ENCODE measurements at regions not wholly inside any gene's neighbourhood (a gene's known extent, or its start where the extent isn't known, plus 50 kb on each side); places are given as distances from the start of the nearest gene placed in this dataset.

- no peak for DNase-seq
Observed at GRCh38 chr2:22525681-22526080, 859.3 kb upstream of the KLHL29 start.

GRCh38 chr2:22530131-22530530 lies 854.8 kb upstream of the KLHL29 start:
- no peak for DNase-seq

GRCh38 chr2:22536133-22536532 lies 848.8 kb upstream of the KLHL29 start:
- no peak for DNase-seq

GRCh38 chr2:22554453-22554852 lies 830.5 kb upstream of the KLHL29 start:
- no peak for DNase-seq

GRCh38 chr2:22557406-22557805 lies 827.6 kb upstream of the KLHL29 start:
- DNase-seq, result no peak

GRCh38 chr2:22560021-22560420 lies 825.0 kb upstream of the KLHL29 start:
- DNase-seq, result no peak

- DNase-seq, result no peak
Observed at GRCh38 chr2:22579341-22579740, 805.6 kb upstream of the KLHL29 start.

GRCh38 chr2:22582107-22582506 lies 802.9 kb upstream of the KLHL29 start:
- DNase-seq, result no peak

- no peak for DNase-seq
Observed at GRCh38 chr2:22596306-22596705, 788.7 kb upstream of the KLHL29 start.

- DNase-seq, result no peak
Observed at GRCh38 chr2:22600156-22600555, 784.8 kb upstream of the KLHL29 start.

- no peak for DNase-seq
Observed at GRCh38 chr2:22600999-22601398, 784.0 kb upstream of the KLHL29 start.

- no peak for DNase-seq
Observed at GRCh38 chr2:22604136-22604535, 780.8 kb upstream of the KLHL29 start.

- no peak for DNase-seq
Observed at GRCh38 chr2:22616031-22616430, 768.9 kb upstream of the KLHL29 start.

- DNase-seq, result no peak
Observed at GRCh38 chr2:22623620-22624019, 761.4 kb upstream of the KLHL29 start.

GRCh38 chr2:22626621-22627020 lies 758.4 kb upstream of the KLHL29 start:
- DNase-seq, result no peak

- DNase-seq, result no peak
Observed at GRCh38 chr2:22628221-22628620, 756.8 kb upstream of the KLHL29 start.

GRCh38 chr2:22628906-22629305 lies 756.1 kb upstream of the KLHL29 start:
- DNase-seq, result no peak

GRCh38 chr2:22634167-22634566 lies 750.8 kb upstream of the KLHL29 start:
- no peak for DNase-seq

- DNase-seq, result no peak
Observed at GRCh38 chr2:22656426-22656825, 728.6 kb upstream of the KLHL29 start.

- no peak for DNase-seq
Observed at GRCh38 chr2:22673529-22673928, 711.5 kb upstream of the KLHL29 start.

- DNase-seq, result no peak
Observed at GRCh38 chr2:22683914-22684313, 701.1 kb upstream of the KLHL29 start.

- no peak for DNase-seq
Observed at GRCh38 chr2:22690096-22690495, 694.9 kb upstream of the KLHL29 start.

- DNase-seq, result no peak
Observed at GRCh38 chr2:22691666-22692065, 693.3 kb upstream of the KLHL29 start.

GRCh38 chr2:22692746-22693145 lies 692.2 kb upstream of the KLHL29 start:
- no peak for DNase-seq

GRCh38 chr2:22694300-22694699 lies 690.7 kb upstream of the KLHL29 start:
- DNase-seq, result no peak

GRCh38 chr2:22694856-22695255 lies 690.1 kb upstream of the KLHL29 start:
- no peak for DNase-seq

Data from GF-D8 (cell line).